ENCODE measurements at regions not wholly inside any gene's neighbourhood (a gene's known extent, or its start where the extent isn't known, plus 50 kb on each side); places are given as distances from the start of the nearest gene placed in this dataset.

DNA sequence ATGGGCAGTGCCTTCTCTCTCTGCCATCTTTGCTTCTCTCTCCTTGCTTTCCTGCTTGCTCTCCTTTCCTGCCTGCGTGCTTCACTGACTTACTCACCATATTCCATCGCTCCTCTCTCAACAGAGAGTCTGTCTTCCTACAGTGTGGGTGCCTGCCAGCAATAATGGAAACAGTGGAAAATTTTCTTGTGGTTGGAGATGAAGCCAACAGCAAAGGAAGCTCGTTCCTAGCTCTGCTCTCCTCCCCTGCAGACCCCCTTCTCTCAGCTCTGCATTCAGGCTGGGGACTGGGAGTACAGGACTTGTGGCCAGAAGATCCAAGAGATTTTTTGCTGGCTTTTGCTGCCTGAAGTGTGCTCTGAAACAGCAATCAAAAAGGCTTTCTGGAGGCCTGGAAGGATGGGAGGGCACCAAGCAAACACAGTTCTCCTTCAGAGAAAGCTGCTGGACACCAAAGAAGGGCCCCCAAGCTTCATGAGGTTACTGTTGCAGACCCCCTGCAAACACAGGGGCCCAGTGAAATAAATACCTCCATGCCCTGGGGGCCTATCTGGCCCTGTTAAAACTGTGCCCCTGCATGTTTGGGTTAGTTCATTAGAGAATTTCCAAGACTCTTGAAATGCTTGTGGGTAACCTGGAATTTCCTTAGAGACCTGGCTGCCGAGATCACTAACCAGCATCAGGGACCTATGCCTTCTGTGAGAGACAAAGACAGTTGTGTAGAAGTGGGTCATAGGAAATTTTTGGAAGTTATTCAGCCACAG lies 149.9 kb upstream of the RASGRP1 start:
- ChIA-PET POLR2A (ENCODE audit: partially characterized antibody) (no interaction called here), CTCF (ENCODE audit: partially characterized antibody) (interaction anchor here (0.6 to 3.4 kb wide), 7 partner anchors 8 to 1258 kb away, joined by 3 to 13 read pairs (median 3); partner anchors contain the start of gene THBS1)
- H3K4ac ChIP-seq (replicated peaks; ENCODE audit: insufficient read length, low read depth, low read length): no peak overlapping the region
- H3K23ac ChIP-seq (ENCODE audit: insufficient read length): no peak overlapping the region
- H3K79me1 ChIP-seq (ENCODE audit: low read depth, low read length): no peaks in the 10 kb centered on the region
- no peak overlapping the region for H3K9ac ChIP-seq (replicated peaks in 1 of 4; ENCODE audit: extremely low read depth in 1 of 4, low read depth in 3 of 4, low read length in 3 of 4)
- H3K27me3 ChIP-seq (replicated peaks in 1 of 4; ENCODE audit: control insufficient read depth in 3 of 4, extremely low read depth in 1 of 4, insufficient read depth in 3 of 4, low read length in 3 of 4): no peaks in the 10 kb centered on the region
- H3K27ac ChIP-seq (ENCODE audit: low read depth, low read length): no peak overlapping the region
- H4K20me1 ChIP-seq (replicated peaks in 1 of 2; ENCODE audit: control insufficient read depth in 1 of 2, insufficient read depth in 2 of 2, low read length in 2 of 2): no peaks in the 10 kb centered on the region
- H4K8ac ChIP-seq (ENCODE audit: extremely low read depth, insufficient read depth, low read length): no peak overlapping the region
- no peak overlapping the region for H2BK20ac ChIP-seq (ENCODE audit: low read length)
- H3K79me2 ChIP-seq (ENCODE audit: control insufficient read depth in 1 of 2, insufficient read depth in 2 of 2, low read length in 2 of 2): no peaks in the 10 kb centered on the region
- no peak overlapping the region for H3K56ac ChIP-seq (replicated peaks; ENCODE audit: insufficient read length, low read depth, low read length)
- WGBS, 2 experiments (ENCODE audit: extremely low coverage in 1 of 2, insufficient coverage in 1 of 2, insufficient read length in 1 of 2, insufficient replicate concordance in 2 of 2, low coverage in 1 of 2, low lambda C conversion rate in 2 of 2, missing lambda C conversion rate in 1 of 2): 60% methylated on average over 4 of the region's 4 CpGs; no CpG with 5 or more reads in 1 of the 2 experiments
- no peak for FAIRE-seq
- no peaks in the 10 kb centered on the region for H3K36me3 ChIP-seq (ENCODE audit: control insufficient read depth in 2 of 4, insufficient read depth in 4 of 4, low read length in 3 of 4)
- no peak overlapping the region for H3K4me2 ChIP-seq (ENCODE audit: insufficient read depth in 1 of 2, low read depth in 2 of 2, low read length in 2 of 2)
- H2BK120ac ChIP-seq (replicated peaks; ENCODE audit: low read depth, low read length): no peak overlapping the region
- H3K9me3 ChIP-seq (ENCODE audit: insufficient read depth in 2 of 2, low read depth in 1 of 2, low read length in 1 of 2): no peaks in the 10 kb centered on the region
- H3K23me2 ChIP-seq (ENCODE audit: low read depth, low read length): no peaks in the 10 kb centered on the region
- H4K5ac ChIP-seq (ENCODE audit: insufficient read length, low read depth, low read length): no peak overlapping the region
- no peak overlapping the region for H3K4me3 ChIP-seq (ENCODE audit: extremely low read depth in 1 of 4, insufficient read depth in 2 of 4, low read depth in 3 of 4, low read length in 4 of 4)
- H3K18ac ChIP-seq (ENCODE audit: extremely low read depth, low read length): no peak overlapping the region
- H3K14ac ChIP-seq (ENCODE audit: insufficient read length): no peak overlapping the region
- H4K91ac ChIP-seq (replicated peaks; ENCODE audit: insufficient read length, low read length): no peak overlapping the region
- TF ChIP-seq YY1 (IDR thresholded peaks at IDR 0.05; ENCODE audit: low read depth, low read length): no peak
- TF ChIP-seq CEBPB (IDR thresholded peaks at IDR 0.05; ENCODE audit: low read depth, low read length): no peak
- TF ChIP-seq, protein P1, sequence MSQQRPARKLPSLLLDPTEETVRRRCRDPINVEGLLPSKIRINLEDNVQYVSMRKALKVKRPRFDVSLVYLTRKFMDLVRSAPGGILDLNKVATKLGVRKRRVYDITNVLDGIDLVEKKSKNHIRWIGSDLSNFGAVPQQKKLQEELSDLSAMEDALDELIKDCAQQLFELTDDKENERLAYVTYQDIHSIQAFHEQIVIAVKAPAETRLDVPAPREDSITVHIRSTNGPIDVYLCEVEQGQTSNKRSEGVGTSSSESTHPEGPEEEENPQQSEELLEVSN (IDR thresholded peaks at IDR 0.05): no peak
- no peak for TF ChIP-seq NANOG (IDR thresholded peaks at IDR 0.05; ENCODE audit: insufficient read depth, low read depth, low read length, poor library complexity, severe bottlenecking)
- no peak for TF ChIP-seq USF2 (IDR thresholded peaks at IDR 0.05; ENCODE audit: low read length)
- TF ChIP-seq ASH2L (IDR thresholded peaks at IDR 0.05; ENCODE audit: low read length): no peak
- no peak for TF ChIP-seq FOSL1 (IDR thresholded peaks at IDR 0.05; ENCODE audit: insufficient read depth, low read depth, low read length)
- no peak for DNase-seq (ENCODE audit: low read depth in 1 of 2, low spot score in 2 of 2)
- H2BK12ac ChIP-seq (ENCODE audit: low read depth, low read length): no peak overlapping the region
- no peak overlapping the region for H2BK15ac ChIP-seq (ENCODE audit: low read length)
- H2BK5ac ChIP-seq (ENCODE audit: low read depth, low read length): no peak overlapping the region
- no peaks in the 10 kb centered on the region for H3K4me1 ChIP-seq (replicated peaks in 1 of 4; ENCODE audit: control insufficient read depth in 3 of 4, insufficient read depth in 4 of 4, low read length in 3 of 4)
- H2AFZ ChIP-seq (ENCODE audit: low read length): no peak overlapping the region
- no peak overlapping the region for H2AK5ac ChIP-seq (ENCODE audit: low read depth, low read length)
